ENCODE measurements at regions not wholly inside any gene's neighbourhood (a gene's known extent, or its start where the extent isn't known, plus 50 kb on each side); places are given as distances from the start of the nearest gene placed in this dataset.

GRCh38 chr5:152329761-152330283, 75.3 kb downstream of the NMUR2 start:
- Histone ChIP-seq H3K9me3 (no peaks in the 10 kb centered on the region), H3K27me3 (no peaks in the 10 kb centered on the region), H3K27ac (no peak overlapping the region), H3K36me3 (no peaks in the 10 kb centered on the region), H3K4me1 (no peaks in the 10 kb centered on the region), H3K4me3 (no peak overlapping the region)
- intact Hi-C loops (cut with DNase I): loop anchor here (5.0 kb wide), 1 partner anchor 173 kb away; no protein-coding TSS in a partner anchor
- DNase-seq (ENCODE audit: extremely low spot score in 2 of 2): no peak
- TF ChIP-seq POLR2AphosphoS5 (IDR thresholded peaks at IDR 0.05; ENCODE audit: insufficient read depth in 1 of 2, low read depth in 1 of 2) (no peak), CTCF (IDR thresholded peaks at IDR 0.05) (no peak), POLR2A (IDR thresholded peaks at IDR 0.05) (no peak)

- no peaks in the 10 kb centered on the region for H3K36me3 ChIP-seq
- intact Hi-C loops (cut with DNase I): loop anchor here (5.0 kb wide), 1 partner anchor 172 kb away; no protein-coding TSS in a partner anchor
- no peaks in the 10 kb centered on the region for H3K27me3 ChIP-seq
- DNase-seq (ENCODE audit: extremely low spot score in 2 of 2): no peak
- H3K27ac ChIP-seq: no peak overlapping the region
- H3K4me3 ChIP-seq: no peak overlapping the region
- no peaks in the 10 kb centered on the region for H3K9me3 ChIP-seq
- H3K4me1 ChIP-seq: no peaks in the 10 kb centered on the region
- TF ChIP-seq POLR2AphosphoS5 (IDR thresholded peaks at IDR 0.05; ENCODE audit: insufficient read depth in 1 of 2, low read depth in 1 of 2) (no peak), POLR2A (IDR thresholded peaks at IDR 0.05) (no peak), CTCF (IDR thresholded peaks at IDR 0.05) (no peak)
These were observed 75.9 kb downstream of the NMUR2 start for GRCh38 chr5:152329207-152329606.

DNA sequence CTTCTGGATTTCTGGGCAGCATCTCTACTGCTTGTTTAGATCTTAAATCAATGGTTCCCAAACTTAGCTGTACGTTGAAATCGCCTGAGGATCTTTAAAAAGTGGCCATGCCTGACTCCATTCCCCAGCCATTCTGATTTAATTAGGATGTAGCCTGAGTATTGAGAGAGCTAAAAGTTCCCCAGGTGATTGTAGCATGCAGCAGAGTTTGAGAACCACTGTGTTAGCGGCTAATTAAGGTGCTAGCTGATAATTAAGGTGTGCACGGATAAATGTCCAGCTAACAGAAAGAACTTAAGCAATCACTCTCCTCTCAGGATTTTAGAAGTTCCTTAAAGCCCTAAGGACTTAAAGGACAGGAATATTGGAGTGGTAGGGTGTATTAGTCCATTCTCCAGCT, 89.1 kb downstream of the NMUR2 start:
- intact Hi-C loops (cut with DNase I): no loop called here
- no peak overlapping the region for H3K27ac ChIP-seq
- no peaks in the 10 kb centered on the region for H3K4me1 ChIP-seq
- no peak overlapping the region for H3K4me3 ChIP-seq
- no peak for TF ChIP-seq CTCF (IDR thresholded peaks at IDR 0.05)
- no peaks in the 10 kb centered on the region for H3K27me3 ChIP-seq
- H3K9me3 ChIP-seq: no peaks in the 10 kb centered on the region
- DNase-seq (ENCODE audit: extremely low spot score in 2 of 2): no peak
- no peaks in the 10 kb centered on the region for H3K36me3 ChIP-seq

GRCh38 chr5:152314196-152314829, 90.8 kb downstream of the NMUR2 start:
- no peaks in the 10 kb centered on the region for H3K9me3 ChIP-seq
- H3K4me3 ChIP-seq: no peak overlapping the region
- H3K27ac ChIP-seq: no peak overlapping the region
- no peaks in the 10 kb centered on the region for H3K36me3 ChIP-seq
- TF ChIP-seq CTCF (IDR thresholded peaks at IDR 0.05) (no peak), POLR2A (IDR thresholded peaks at IDR 0.05) (no peak), POLR2AphosphoS5 (IDR thresholded peaks at IDR 0.05; ENCODE audit: insufficient read depth in 1 of 2, low read depth in 1 of 2) (no peak)
- no peaks in the 10 kb centered on the region for H3K27me3 ChIP-seq
- intact Hi-C loops (cut with DNase I): no loop called here
- H3K4me1 ChIP-seq: no peaks in the 10 kb centered on the region
- DNase-seq (ENCODE audit: extremely low spot score in 2 of 2): no peak

- no peaks in the 10 kb centered on the region for H3K9me3 ChIP-seq
- intact Hi-C loops (cut with DNase I): no loop called here
- no peak overlapping the region for H3K4me3 ChIP-seq
- no peaks in the 10 kb centered on the region for H3K27me3 ChIP-seq
- DNase-seq (ENCODE audit: extremely low spot score in 2 of 2): no peak
- no peaks in the 10 kb centered on the region for H3K4me1 ChIP-seq
- TF ChIP-seq POLR2A (IDR thresholded peaks at IDR 0.05) (no peak), POLR2AphosphoS5 (IDR thresholded peaks at IDR 0.05; ENCODE audit: insufficient read depth in 1 of 2, low read depth in 1 of 2) (no peak), CTCF (IDR thresholded peaks at IDR 0.05) (no peak)
- no peak overlapping the region for H3K27ac ChIP-seq
- no peaks in the 10 kb centered on the region for H3K36me3 ChIP-seq
These were observed 95.1 kb downstream of the NMUR2 start for GRCh38 chr5:152309926-152310450.

Measured in vagina (tissue), 2 donors.